GM18499 (cell line): ENCODE measurements at regions not wholly inside any gene's neighbourhood (a gene's known extent, or its start where the extent isn't known, plus 50 kb on each side); places are given as distances from the start of the nearest gene placed in this dataset.
A peak's percentile ranks its signal among the peaks of the same experiment; 100 is the strongest.

ENCODE experiments used
- ATAC-seq: cut with Tn5 transposase; IDR thresholded peaks from one replicate; pipeline ENCODE4 v1.9.1; 2021; ENCODE audit warnings: moderate number of reproducible peaks; ENCODE audit not compliant: insufficient read depth, unreplicated experiment

GRCh38 chr13:39159393-39159792 lies 121.1 kb downstream of the NHLRC3 start:
- ATAC-seq: no peak

DNA sequence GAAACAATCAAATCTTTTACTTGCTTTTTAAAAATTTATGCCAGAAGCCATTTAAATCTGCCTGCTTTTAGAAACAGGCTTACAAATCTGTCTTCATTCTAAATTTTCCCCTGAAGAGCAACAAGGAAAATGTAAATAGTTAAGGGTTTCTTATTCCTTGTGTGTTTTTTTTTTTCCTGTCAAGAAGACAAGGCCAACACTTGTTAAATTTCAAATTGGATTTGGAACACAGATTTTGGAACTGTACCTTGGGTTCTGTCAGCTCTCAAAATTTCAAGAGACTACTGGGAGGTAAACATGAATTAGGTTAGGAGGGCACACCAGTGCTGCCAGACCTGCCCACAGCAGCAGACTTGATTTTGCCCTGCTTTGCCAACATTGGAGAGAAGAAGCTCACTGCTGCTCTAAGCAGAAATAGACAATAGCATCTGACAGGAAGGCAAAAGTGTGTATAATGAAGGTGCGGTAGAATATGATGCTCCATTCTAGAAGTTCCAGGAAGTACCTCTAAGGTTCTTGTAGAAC lies 121.7 kb downstream of the NHLRC3 start:
- no peak for ATAC-seq

DNA sequence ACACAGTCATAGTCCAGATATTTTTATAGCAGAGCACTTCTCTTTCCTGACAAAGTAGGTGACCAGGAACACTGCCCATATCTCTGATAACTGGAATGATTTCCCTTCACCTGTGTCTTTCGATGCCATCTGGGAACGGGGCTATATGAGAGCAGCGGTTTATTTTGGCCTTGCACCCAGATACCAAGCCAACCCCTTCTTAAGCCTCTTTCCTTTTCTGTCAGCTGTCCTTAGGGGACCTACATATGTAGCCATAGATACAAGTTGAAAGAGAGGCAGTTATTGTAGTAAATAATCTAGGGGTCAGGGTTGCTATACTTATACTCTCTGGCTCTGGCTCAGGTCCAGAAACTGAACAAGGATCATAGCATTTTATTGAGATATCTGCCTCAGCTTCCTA lies 128.8 kb downstream of the NHLRC3 start:
- no peak for ATAC-seq

GRCh38 chr13:39170711-39171110 lies 132.5 kb downstream of the NHLRC3 start:
- no peak for ATAC-seq

DNA sequence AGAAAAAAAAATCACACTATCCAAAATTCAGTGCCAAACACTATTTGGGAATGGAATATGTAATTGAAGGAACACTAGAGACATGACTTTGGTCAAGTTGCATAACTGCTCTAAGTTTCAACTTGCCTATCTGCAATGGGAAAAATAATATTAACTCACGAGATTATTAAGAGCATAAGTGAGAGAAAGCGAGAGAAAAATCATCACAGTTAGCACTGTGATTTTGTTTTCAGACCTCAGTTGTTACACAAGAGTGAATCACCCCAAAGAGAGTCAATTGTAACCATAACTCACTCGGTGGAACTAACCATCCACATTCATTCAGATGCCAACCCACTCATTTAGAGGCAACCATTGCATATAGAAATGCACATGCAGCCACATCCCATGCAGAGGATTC lies 147.1 kb downstream of the NHLRC3 start:
- ATAC-seq: no peak

GRCh38 chr13:39186205-39186875 lies 148.1 kb downstream of the NHLRC3 start:
- no peak for ATAC-seq

GRCh38 chr13:39189778-39190177 lies 151.5 kb downstream of the NHLRC3 start:
- no peak for ATAC-seq

- peak; percentile 73 for ATAC-seq
Measured at GRCh38 chr13:39196965-39197646, 158.8 kb downstream of the NHLRC3 start.

DNA sequence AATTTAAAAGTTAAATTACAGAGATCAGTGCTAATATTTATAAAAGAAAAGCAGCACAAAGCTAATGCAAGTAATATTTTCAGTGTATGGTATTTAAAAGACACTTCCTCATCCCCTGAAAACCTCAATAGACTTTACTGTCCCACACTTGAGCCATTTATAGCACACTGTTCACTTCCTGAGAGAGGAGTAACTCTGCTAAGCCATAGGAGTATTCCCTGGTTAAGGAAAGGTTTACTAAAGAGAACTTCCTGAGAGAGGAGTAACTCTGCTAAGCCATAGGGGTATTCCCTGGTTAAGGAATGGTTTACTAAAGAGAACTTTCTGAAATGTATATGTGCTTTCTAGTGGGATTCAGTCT lies 159.4 kb downstream of the NHLRC3 start:
- ATAC-seq: peak; percentile 25

GRCh38 chr13:39200249-39200910 lies 162.1 kb downstream of the NHLRC3 start:
- ATAC-seq: no peak

GRCh38 chr13:39201180-39201579 lies 162.9 kb downstream of the NHLRC3 start:
- no peak for ATAC-seq

DNA sequence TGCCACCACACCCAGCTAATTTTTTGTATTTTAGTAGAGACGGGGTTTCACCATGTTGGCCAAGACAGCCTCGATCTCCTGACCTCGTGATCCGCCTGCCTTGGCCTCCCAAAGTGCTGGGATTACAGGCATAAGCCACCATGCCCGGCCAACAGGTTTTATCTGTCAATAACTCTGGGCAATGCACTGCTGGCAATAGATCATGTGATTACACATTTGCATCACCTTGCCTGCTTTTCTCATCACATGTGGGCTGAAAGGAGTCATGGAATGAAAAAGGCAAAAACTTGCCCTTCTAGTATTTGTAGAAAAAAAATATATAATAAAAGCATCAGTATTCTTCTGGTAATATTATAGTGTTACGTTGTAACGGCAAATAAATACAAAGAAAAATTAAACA lies 164.5 kb downstream of the NHLRC3 start:
- no peak for ATAC-seq

GRCh38 chr13:39208636-39209035 lies 170.4 kb downstream of the NHLRC3 start:
- no peak for ATAC-seq

GRCh38 chr13:39209731-39210531 lies 171.7 kb downstream of the NHLRC3 start:
- ATAC-seq: no peak

DNA sequence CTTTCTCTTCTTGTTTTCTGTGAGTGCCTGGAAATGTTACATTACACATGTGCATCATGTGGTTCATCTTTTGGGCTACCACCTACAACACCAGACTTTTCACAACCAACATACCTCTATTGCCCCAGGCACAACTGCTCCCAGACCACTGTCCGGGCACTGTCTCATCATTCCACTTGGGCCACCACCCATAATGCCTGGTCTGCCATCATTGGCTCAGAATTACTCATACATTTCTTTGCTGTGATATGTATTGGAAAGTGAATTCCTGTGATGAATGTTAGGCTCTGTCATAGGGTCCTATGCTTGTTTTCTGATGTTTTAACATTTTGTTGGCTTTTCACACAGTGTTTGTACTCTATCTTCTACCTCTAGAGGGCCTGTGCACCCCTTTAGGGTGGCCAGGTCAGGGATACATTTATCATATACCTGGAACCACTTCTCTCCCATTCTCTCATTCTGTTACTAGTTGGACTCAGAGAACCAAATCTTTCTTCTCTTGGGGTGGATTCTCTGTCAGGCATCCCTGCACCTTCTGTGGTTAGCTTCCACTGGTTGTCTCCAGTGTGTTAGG lies 172.8 kb downstream of the NHLRC3 start:
- no peak for ATAC-seq

DNA sequence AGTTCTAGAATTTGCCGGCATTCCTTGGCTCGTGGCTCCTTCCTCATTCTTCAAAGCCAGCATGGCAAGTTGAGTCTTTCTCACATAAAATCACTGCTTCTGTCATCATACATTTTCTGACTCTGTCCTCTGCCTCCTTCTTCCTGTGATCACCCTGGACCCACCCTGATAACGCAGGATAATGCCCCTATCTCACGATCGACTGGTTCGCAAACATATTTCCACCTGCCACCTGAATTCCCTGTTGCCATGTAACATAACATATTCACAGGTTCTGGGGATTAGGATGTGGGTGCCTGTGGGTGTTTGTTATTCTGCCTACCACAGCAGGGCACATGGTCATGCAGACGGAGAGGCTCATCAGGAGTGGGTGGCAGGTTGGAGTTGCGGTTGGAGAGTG lies 177.7 kb downstream of the NHLRC3 start:
- no peak for ATAC-seq

GRCh38 chr13:39217471-39217870 lies 179.2 kb downstream of the NHLRC3 start:
- no peak for ATAC-seq

GRCh38 chr13:39224671-39225240 lies 186.5 kb downstream of the NHLRC3 start:
- no peak for ATAC-seq

- no peak for ATAC-seq
Measured at GRCh38 chr13:39225860-39226259, 187.6 kb downstream of the NHLRC3 start.

GRCh38 chr13:39226359-39226758 lies 188.1 kb downstream of the NHLRC3 start:
- ATAC-seq: no peak
